GM23338 (cell line): ENCODE measurements at regions not wholly inside any gene's neighbourhood (a gene's known extent, or its start where the extent isn't known, plus 50 kb on each side); places are given as distances from the start of the nearest gene placed in this dataset.
A peak's percentile ranks its signal among the peaks of the same experiment; 100 is the strongest.

Experiments used
- ATAC-seq: fragments of 200-7000 bp; cut with Tn5 transposase; 3 replicates; pipeline ENCODE4 v1.9.1; 2020
- DNase-seq: peaks from one replicate; pipeline ENCODE4 v3.0.0-alpha.2; 2015; ENCODE audit warnings: low spot score
- H2AFZ ChIP-seq: fragments of 200-600 bp; sonication (generic); 2 replicates; pipeline ENCODE4 v1.8.0; 2016; ENCODE audit warnings: antibody characterized with exemption, mild to moderate bottlenecking, moderate library complexity
- H3F3A ChIP-seq: fragments of 200-600 bp; sonication (generic); replicated peaks from 2 replicates; pipeline ENCODE4 v1.8.0; 2017; ENCODE audit warnings: antibody characterized with exemption, mixed run types, low read depth
- H3K27ac ChIP-seq: fragments of 200-600 bp; sonication (generic); 2 replicates; pipeline ENCODE4 v1.6.1; 2016; ENCODE audit warnings: low read depth
- H3K27me3 ChIP-seq: fragments of 200-600 bp; sonication (generic); 2 replicates; pipeline ENCODE4 v1.8.0; 2016; ENCODE audit warnings: mild to moderate bottlenecking, mixed run types, moderate library complexity; ENCODE audit not compliant: insufficient read depth
- H3K36me3 ChIP-seq: fragments of 200-600 bp; sonication (generic); 2 replicates; pipeline ENCODE4 v1.8.0; 2016; ENCODE audit warnings: mild to moderate bottlenecking; ENCODE audit not compliant: insufficient read depth
- H3K4me1 ChIP-seq: fragments of 200-600 bp; sonication (generic); 2 replicates; pipeline ENCODE4 v1.8.0; 2016; ENCODE audit warnings: mild to moderate bottlenecking, moderate library complexity; ENCODE audit not compliant: insufficient read depth
- H3K4me2 ChIP-seq: fragments of 200-600 bp; sonication (generic); 2 replicates; pipeline ENCODE4 v1.7.1; 2017; ENCODE audit warnings: mixed run types
- H3K4me3 ChIP-seq: fragments of 200-600 bp; sonication (generic); 2 replicates; pipeline ENCODE4 v1.6.1; 2016; ENCODE audit warnings: mixed run types
- H3K79me2 ChIP-seq: fragments of 200-600 bp; sonication (generic); replicated peaks from 2 replicates; pipeline ENCODE4 v1.8.0; 2017; ENCODE audit warnings: mild to moderate bottlenecking; ENCODE audit not compliant: insufficient read depth
- H3K9me2 ChIP-seq: fragments of 200-600 bp; sonication (generic); 2 replicates; pipeline ENCODE4 v1.8.0; 2017; ENCODE audit not compliant: insufficient read depth
- H4K20me1 ChIP-seq: fragments of 200-600 bp; sonication (generic); replicated peaks from 2 replicates; pipeline ENCODE4 v1.8.0; 2017; ENCODE audit warnings: mild to moderate bottlenecking; ENCODE audit not compliant: insufficient read depth
- H3K27ac Mint-ChIP-seq: 2 replicates; pipeline ENCODE4 v1.8.0; 2020; ENCODE audit warnings: inconsistent platforms, mild to moderate bottlenecking, moderate library complexity, mixed read lengths
- H3K27me3 Mint-ChIP-seq: 3 replicates; pipeline ENCODE4 v1.8.0; 2022; ENCODE audit warnings: low read depth, mild to moderate bottlenecking, moderate library complexity, mixed read lengths, inconsistent platforms; ENCODE audit not compliant: insufficient read depth, poor library complexity
- H3K36me3 Mint-ChIP-seq: 3 replicates; pipeline ENCODE4 v1.8.0; 2021; ENCODE audit warnings: low read depth, mild to moderate bottlenecking, inconsistent platforms, moderate library complexity, mixed read lengths
- H3K4me1 Mint-ChIP-seq: 3 replicates; pipeline ENCODE4 v1.8.0; 2020; ENCODE audit warnings: mild to moderate bottlenecking, inconsistent platforms, mixed read lengths
- H3K4me3 Mint-ChIP-seq: 3 replicates; pipeline ENCODE4 v1.8.0; 2021; ENCODE audit warnings: moderate library complexity, mild to moderate bottlenecking, inconsistent platforms, mixed read lengths
- H3K9me3 Mint-ChIP-seq: 3 replicates; pipeline ENCODE4 v1.8.0; 2020; ENCODE audit warnings: moderate library complexity, mild to moderate bottlenecking, inconsistent platforms, mixed read lengths
- CREB1 ChIP-seq: fragments of 250-450 bp; sonication (Bioruptor Pico); IDR thresholded peaks from 2 replicates; pipeline ENCODE4 v1.5.0; 2020; ENCODE audit warnings: low read depth, mild to moderate bottlenecking, moderate library complexity
- CTCF ChIP-seq, 2 experiments: fragments of 200-600 bp in 1 of 2; sonication (generic) in 1 of 2; conservative IDR thresholded peaks; 2 replicates each; pipeline versions ENCODE4 v1.5.1 to v1.6.1; 2016 to 2017; ENCODE audit warnings: antibody characterized with exemption in 2 of 2, low read depth in 2 of 2, mild to moderate bottlenecking in 2 of 2, moderate library complexity in 1 of 2
- EZH2 ChIP-seq: fragments of 200-600 bp; sonication (generic); IDR thresholded peaks from one replicate; pipeline ENCODE4 v1.8.0; 2017; ENCODE audit warnings: antibody characterized with exemption, mild to moderate bottlenecking, low read depth; ENCODE audit not compliant: unreplicated experiment
- EZH2phosphoT487 ChIP-seq: fragments of 200-600 bp; sonication (generic); IDR thresholded peaks from one replicate; pipeline ENCODE4 v1.8.1; 2018; ENCODE audit warnings: antibody characterized with exemption; ENCODE audit not compliant: unreplicated experiment
- JUNB ChIP-seq: IDR thresholded peaks from one replicate; pipeline ENCODE4 v1.6.1; 2016; ENCODE audit warnings: antibody characterized with exemption; ENCODE audit not compliant: unreplicated experiment
- NANOG ChIP-seq: IDR thresholded peaks from 2 replicates; pipeline ENCODE4 v1.6.1; 2016; ENCODE audit warnings: antibody characterized with exemption, borderline replicate concordance
- POLR2AphosphoS5 ChIP-seq: IDR thresholded peaks from 2 replicates; pipeline ENCODE4 v1.6.1; 2016; ENCODE audit warnings: antibody characterized with exemption, low read depth
- STAT1 ChIP-seq: IDR thresholded peaks from one replicate; pipeline ENCODE4 v1.6.1; 2016; ENCODE audit warnings: antibody characterized with exemption; ENCODE audit not compliant: unreplicated experiment
- ZNF114 ChIP-seq: fragments of 250-450 bp; sonication (Bioruptor Pico); IDR thresholded peaks from 2 replicates; pipeline ENCODE4 v1.5.0; 2020; ENCODE audit warnings: mild to moderate bottlenecking, moderate library complexity
- ZNF462 ChIP-seq: fragments of 250-450 bp; sonication (Bioruptor Pico); IDR thresholded peaks from 2 replicates; pipeline ENCODE4 v1.5.0; 2020; ENCODE audit warnings: mild to moderate bottlenecking, moderate library complexity
- TF ChIP-seq, protein P1 (sequence below): IDR thresholded peaks from one replicate; pipeline ENCODE4 v1.6.1; 2018; ENCODE audit warnings: antibody characterized with exemption; ENCODE audit not compliant: unreplicated experiment

GRCh38 chr2:61722800-61723199 is 131.1 kb downstream of the FAM161A start:
- Histone ChIP-seq H3F3A (no peaks in the 10 kb centered on the region), H3K27me3 (no peaks in the 10 kb centered on the region), H3K79me2 (no peaks in the 10 kb centered on the region), H3K27ac (no peak overlapping the region), H3K36me3 (no peaks in the 10 kb centered on the region), H3K9me2 (0 out of 2 replicates have a peak, but pooled peaks cover 4% of the 10 kb centered on the region), H4K20me1 (no peaks in the 10 kb centered on the region), H3K4me1 (no peaks in the 10 kb centered on the region), H2AFZ (peak overlapping the region; percentile 15; the same call in 1 of the 2 replicates), H3K4me3 (no peak overlapping the region), H3K4me2 (no peak overlapping the region)
- H3K36me3 Mint-ChIP-seq = no peaks in the 10 kb centered on the region; the same call in 2 of the 3 replicates
- no peaks in the 10 kb centered on the region; the same call in 2 of the 3 replicates for H3K9me3 Mint-ChIP-seq
- TF ChIP-seq EZH2 (no peak), NANOG (no peak), CREB1 (no peak), EZH2phosphoT487 (no peak), JUNB (no peak), CTCF (conservative IDR thresholded peaks at IDR 0.05; ENCODE audit: low read depth in 2 of 2) (no peak), POLR2AphosphoS5 (no peak), STAT1 (no peak), ZNF462 (CRISPR knock-in tag) (no peak), ZNF114 (no peak)
- TF ChIP-seq, protein P1, sequence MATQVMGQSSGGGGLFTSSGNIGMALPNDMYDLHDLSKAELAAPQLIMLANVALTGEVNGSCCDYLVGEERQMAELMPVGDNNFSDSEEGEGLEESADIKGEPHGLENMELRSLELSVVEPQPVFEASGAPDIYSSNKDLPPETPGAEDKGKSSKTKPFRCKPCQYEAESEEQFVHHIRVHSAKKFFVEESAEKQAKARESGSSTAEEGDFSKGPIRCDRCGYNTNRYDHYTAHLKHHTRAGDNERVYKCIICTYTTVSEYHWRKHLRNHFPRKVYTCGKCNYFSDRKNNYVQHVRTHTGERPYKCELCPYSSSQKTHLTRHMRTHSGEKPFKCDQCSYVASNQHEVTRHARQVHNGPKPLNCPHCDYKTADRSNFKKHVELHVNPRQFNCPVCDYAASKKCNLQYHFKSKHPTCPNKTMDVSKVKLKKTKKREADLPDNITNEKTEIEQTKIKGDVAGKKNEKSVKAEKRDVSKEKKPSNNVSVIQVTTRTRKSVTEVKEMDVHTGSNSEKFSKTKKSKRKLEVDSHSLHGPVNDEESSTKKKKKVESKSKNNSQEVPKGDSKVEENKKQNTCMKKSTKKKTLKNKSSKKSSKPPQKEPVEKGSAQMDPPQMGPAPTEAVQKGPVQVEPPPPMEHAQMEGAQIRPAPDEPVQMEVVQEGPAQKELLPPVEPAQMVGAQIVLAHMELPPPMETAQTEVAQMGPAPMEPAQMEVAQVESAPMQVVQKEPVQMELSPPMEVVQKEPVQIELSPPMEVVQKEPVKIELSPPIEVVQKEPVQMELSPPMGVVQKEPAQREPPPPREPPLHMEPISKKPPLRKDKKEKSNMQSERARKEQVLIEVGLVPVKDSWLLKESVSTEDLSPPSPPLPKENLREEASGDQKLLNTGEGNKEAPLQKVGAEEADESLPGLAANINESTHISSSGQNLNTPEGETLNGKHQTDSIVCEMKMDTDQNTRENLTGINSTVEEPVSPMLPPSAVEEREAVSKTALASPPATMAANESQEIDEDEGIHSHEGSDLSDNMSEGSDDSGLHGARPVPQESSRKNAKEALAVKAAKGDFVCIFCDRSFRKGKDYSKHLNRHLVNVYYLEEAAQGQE = no peak
- DNase-seq (no peak), ATAC-seq (no peak)
- H3K27ac Mint-ChIP-seq = no peak overlapping the region
- peaks cover 1% of the 10 kb centered on the region for H3K27me3 Mint-ChIP-seq
- no peak overlapping the region for H3K4me3 Mint-ChIP-seq
- no peaks in the 10 kb centered on the region; the same call in 2 of the 3 replicates for H3K4me1 Mint-ChIP-seq
